Endodermal cell (in vitro differentiated cells): ENCODE measurements at regions not wholly inside any gene's neighbourhood (a gene's known extent, or its start where the extent isn't known, plus 50 kb on each side); places are given as distances from the start of the nearest gene placed in this dataset.

ENCODE experiments used
- DNase-seq: peaks from one replicate; pipeline ENCODE4 v3.0.0-alpha.2; 2017
- H3K27ac ChIP-seq: 2 replicates; pipeline ENCODE4 v1.5.1; 2013; ENCODE audit warnings: mild to moderate bottlenecking, low read depth, low read length, moderate library complexity
- H3K27me3 ChIP-seq: 2 replicates; pipeline ENCODE4 v1.6.1; 2013; ENCODE audit warnings: mild to moderate bottlenecking, low read length, moderate library complexity; ENCODE audit not compliant: insufficient read depth, control insufficient read depth, poor library complexity, severe bottlenecking
- H3K36me3 ChIP-seq: 2 replicates; pipeline ENCODE4 v1.7.0; 2013; ENCODE audit warnings: mild to moderate bottlenecking, low read length, moderate library complexity; ENCODE audit not compliant: control insufficient read depth, insufficient read depth
- H3K4me1 ChIP-seq: one replicate; pipeline ENCODE4 v1.7.0; 2013; ENCODE audit warnings: low read length; ENCODE audit not compliant: control insufficient read depth, insufficient read depth
- H3K4me3 ChIP-seq: 2 replicates; pipeline ENCODE4 v1.5.1; 2013; ENCODE audit warnings: mild to moderate bottlenecking, low read length, moderate library complexity
- H3K9ac ChIP-seq: 2 replicates; pipeline ENCODE4 v1.6.1; 2013; ENCODE audit warnings: mild to moderate bottlenecking, low read length, moderate library complexity; ENCODE audit not compliant: poor library complexity, severe bottlenecking; ENCODE audit errors: extremely low read depth
- H3K9me3 ChIP-seq: 2 replicates; pipeline ENCODE4 v1.6.1; 2013; ENCODE audit warnings: mild to moderate bottlenecking, low read length, moderate library complexity; ENCODE audit not compliant: control insufficient read depth
- H3K27ac Mint-ChIP-seq: 2 replicates; pipeline ENCODE4 v1.8.0; 2020; ENCODE audit warnings: mixed read lengths
- H3K27me3 Mint-ChIP-seq: 2 replicates; pipeline ENCODE4 v1.8.0; 2021; ENCODE audit warnings: mild to moderate bottlenecking, mixed read lengths; ENCODE audit not compliant: insufficient read depth
- H3K36me3 Mint-ChIP-seq: 2 replicates; pipeline ENCODE4 v1.8.0; 2020; ENCODE audit warnings: low read depth, mixed read lengths
- H3K4me1 Mint-ChIP-seq: 2 replicates; pipeline ENCODE4 v1.8.0; 2020; ENCODE audit warnings: mixed read lengths
- H3K4me3 Mint-ChIP-seq: 2 replicates; pipeline ENCODE4 v1.8.0; 2020; ENCODE audit warnings: mild to moderate bottlenecking, moderate library complexity, mixed read lengths
- H3K9me3 Mint-ChIP-seq: 2 replicates; pipeline ENCODE4 v1.8.0; 2020; ENCODE audit warnings: mild to moderate bottlenecking, mixed read lengths
- CTCF ChIP-seq: fragments of 200-600 bp; sonication (generic); conservative IDR thresholded peaks from 2 replicates; pipeline ENCODE4 v1.5.0; 2021; ENCODE audit warnings: antibody characterized with exemption, mild to moderate bottlenecking
- WGBS, 2 experiments: methylation state at CpG; one replicate each; pipeline versions ENCODE4 v1.1.5 to v1.1.7; 2013; ENCODE audit warnings: missing lambda C conversion rate in 2 of 2, mixed read lengths in 1 of 2; ENCODE audit not compliant: insufficient coverage in 1 of 2, insufficient read length in 1 of 2; 5-methylcytosine and 5-hydroxymethylcytosine counted together

- Histone ChIP-seq H3K9ac (no peak overlapping the region), H3K27me3 (no peaks in the 10 kb centered on the region), H3K4me1 (no peaks in the 10 kb centered on the region), H3K9me3 (peaks cover 1% of the 10 kb centered on the region), H3K27ac (no peak overlapping the region), H3K4me3 (no peak overlapping the region), H3K36me3 (no peaks in the 10 kb centered on the region)
- H3K27ac Mint-ChIP-seq, result no peak overlapping the region
- peaks cover 8% of the 10 kb centered on the region for H3K4me1 Mint-ChIP-seq
- peaks cover 4% of the 10 kb centered on the region for H3K9me3 Mint-ChIP-seq
- H3K27me3 Mint-ChIP-seq, result no peaks in the 10 kb centered on the region
- no peak overlapping the region for H3K4me3 Mint-ChIP-seq
- no peak for DNase-seq
- peaks cover 28% of the 10 kb centered on the region for H3K36me3 Mint-ChIP-seq
- TF ChIP-seq CTCF, result no peak
- WGBS, 2 experiments, result 90% methylated on average over 6 of the region's 6 CpGs; no CpG with 5 or more reads in 1 of the 2 experiments
Observed at GRCh38 chr1:245019910-245020486, 134.8 kb upstream of the KIF26B start.

- peaks cover 14% of the 10 kb centered on the region for H3K36me3 Mint-ChIP-seq
- TF ChIP-seq CTCF, result no peak
- H3K4me1 Mint-ChIP-seq, result peaks cover 8% of the 10 kb centered on the region
- Histone ChIP-seq H3K36me3 (no peaks in the 10 kb centered on the region), H3K27ac (no peak overlapping the region), H3K27me3 (no peaks in the 10 kb centered on the region), H3K9me3 (no peaks in the 10 kb centered on the region), H3K4me3 (no peak overlapping the region), H3K4me1 (no peaks in the 10 kb centered on the region), H3K9ac (no peak overlapping the region)
- H3K27ac Mint-ChIP-seq, result no peak overlapping the region
- 91 to 100% methylated on average over 1 to 4 of the region's 4 CpGs for WGBS, 2 experiments
- H3K9me3 Mint-ChIP-seq, result peaks cover 2% of the 10 kb centered on the region
- H3K27me3 Mint-ChIP-seq, result no peaks in the 10 kb centered on the region
- DNase-seq, result no peak
- no peak overlapping the region for H3K4me3 Mint-ChIP-seq
Observed at GRCh38 chr1:245016700-245017099, 138.1 kb upstream of the KIF26B start.

- no peaks in the 10 kb centered on the region for H3K27me3 ChIP-seq
- H3K9ac ChIP-seq, result no peak overlapping the region
- DNase-seq, result no peak
Observed at GRCh38 chr1:245015031-245015430, 139.8 kb upstream of the KIF26B start.

More at GRCh38 chr1:245015031-245015430, 139.8 kb upstream of the KIF26B start:
- H3K4me1 ChIP-seq, result no peaks in the 10 kb centered on the region
- Mint-ChIP-seq H3K27ac (no peak overlapping the region), H3K4me3 (no peak overlapping the region), H3K36me3 (peaks cover 11% of the 10 kb centered on the region), H3K4me1 (peaks cover 8% of the 10 kb centered on the region), H3K9me3 (no peaks in the 10 kb centered on the region), H3K27me3 (no peaks in the 10 kb centered on the region)
- TF ChIP-seq CTCF, result no peak
- no peak overlapping the region for H3K27ac ChIP-seq
- no peak overlapping the region for H3K4me3 ChIP-seq
- 89 to 92% methylated on average over 3 of the region's 3 CpGs for WGBS, 2 experiments
- H3K36me3 ChIP-seq, result no peaks in the 10 kb centered on the region
- H3K9me3 ChIP-seq, result no peaks in the 10 kb centered on the region
